Lower leg skin (tissue), 3 donors: ENCODE measurements at regions not wholly inside any gene's neighbourhood (a gene's known extent, or its start where the extent isn't known, plus 50 kb on each side); places are given as distances from the start of the nearest gene placed in this dataset.

Experiments used
- POLR2A ChIP-seq, 2 donors: fragments of 450-650 bp; IDR thresholded peaks; one replicate each; pipeline ENCODE4 v1.6.1; 2016 to 2017; ENCODE audit warnings: antibody characterized with exemption in 2 of 2, mild to moderate bottlenecking in 1 of 2, moderate library complexity in 1 of 2
- TF ChIP-seq, protein P1 (sequence below), 3 donors: fragments of 450-650 bp; IDR thresholded peaks; one replicate each; pipeline ENCODE4 v1.5.1; 2016; ENCODE audit warnings: antibody characterized with exemption in 3 of 3, mild to moderate bottlenecking in 3 of 3, moderate library complexity in 2 of 3

DNA sequence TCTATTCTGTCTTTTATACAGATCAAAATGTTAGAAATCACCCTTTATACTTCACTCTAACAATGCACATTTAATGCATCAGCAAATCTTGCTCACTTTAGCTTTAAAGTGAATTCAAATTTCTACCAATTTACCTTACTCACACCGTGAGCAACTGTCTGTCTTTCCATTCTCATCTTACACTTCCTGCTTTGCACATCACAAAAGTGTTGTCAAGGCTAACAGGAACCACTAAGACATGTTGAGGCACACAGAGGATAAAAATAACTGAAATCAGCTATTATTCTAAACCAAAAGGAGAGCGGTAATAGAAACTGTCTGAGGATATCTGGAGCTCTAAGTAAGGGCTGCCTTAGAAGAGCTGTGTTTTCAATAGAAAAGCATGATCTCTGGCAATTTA lies 519.9 kb downstream of the ZBBX start:
- TF ChIP-seq, protein P1, sequence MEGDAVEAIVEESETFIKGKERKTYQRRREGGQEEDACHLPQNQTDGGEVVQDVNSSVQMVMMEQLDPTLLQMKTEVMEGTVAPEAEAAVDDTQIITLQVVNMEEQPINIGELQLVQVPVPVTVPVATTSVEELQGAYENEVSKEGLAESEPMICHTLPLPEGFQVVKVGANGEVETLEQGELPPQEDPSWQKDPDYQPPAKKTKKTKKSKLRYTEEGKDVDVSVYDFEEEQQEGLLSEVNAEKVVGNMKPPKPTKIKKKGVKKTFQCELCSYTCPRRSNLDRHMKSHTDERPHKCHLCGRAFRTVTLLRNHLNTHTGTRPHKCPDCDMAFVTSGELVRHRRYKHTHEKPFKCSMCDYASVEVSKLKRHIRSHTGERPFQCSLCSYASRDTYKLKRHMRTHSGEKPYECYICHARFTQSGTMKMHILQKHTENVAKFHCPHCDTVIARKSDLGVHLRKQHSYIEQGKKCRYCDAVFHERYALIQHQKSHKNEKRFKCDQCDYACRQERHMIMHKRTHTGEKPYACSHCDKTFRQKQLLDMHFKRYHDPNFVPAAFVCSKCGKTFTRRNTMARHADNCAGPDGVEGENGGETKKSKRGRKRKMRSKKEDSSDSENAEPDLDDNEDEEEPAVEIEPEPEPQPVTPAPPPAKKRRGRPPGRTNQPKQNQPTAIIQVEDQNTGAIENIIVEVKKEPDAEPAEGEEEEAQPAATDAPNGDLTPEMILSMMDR (IDR thresholded peaks at IDR 0.05), result no peak
- TF ChIP-seq POLR2A (IDR thresholded peaks at IDR 0.05), result no peak
